GM08714 (cell line): ENCODE measurements at regions not wholly inside any gene's neighbourhood (a gene's known extent, or its start where the extent isn't known, plus 50 kb on each side); places are given as distances from the start of the nearest gene placed in this dataset.

Experiments
- H3K4me3 ChIP-seq: fragments of 200-500 bp; sonication (Bioruptor generic); 2 replicates; pipeline ENCODE4 v1.5.1; 2014; ENCODE audit warnings: mild to moderate bottlenecking, low read length, inconsistent platforms
- ZNF274 ChIP-seq: IDR thresholded peaks from 2 replicates; pipeline ENCODE4 v1.6.1; 2012; ENCODE audit warnings: mild to moderate bottlenecking, low read depth, low read length

DNA sequence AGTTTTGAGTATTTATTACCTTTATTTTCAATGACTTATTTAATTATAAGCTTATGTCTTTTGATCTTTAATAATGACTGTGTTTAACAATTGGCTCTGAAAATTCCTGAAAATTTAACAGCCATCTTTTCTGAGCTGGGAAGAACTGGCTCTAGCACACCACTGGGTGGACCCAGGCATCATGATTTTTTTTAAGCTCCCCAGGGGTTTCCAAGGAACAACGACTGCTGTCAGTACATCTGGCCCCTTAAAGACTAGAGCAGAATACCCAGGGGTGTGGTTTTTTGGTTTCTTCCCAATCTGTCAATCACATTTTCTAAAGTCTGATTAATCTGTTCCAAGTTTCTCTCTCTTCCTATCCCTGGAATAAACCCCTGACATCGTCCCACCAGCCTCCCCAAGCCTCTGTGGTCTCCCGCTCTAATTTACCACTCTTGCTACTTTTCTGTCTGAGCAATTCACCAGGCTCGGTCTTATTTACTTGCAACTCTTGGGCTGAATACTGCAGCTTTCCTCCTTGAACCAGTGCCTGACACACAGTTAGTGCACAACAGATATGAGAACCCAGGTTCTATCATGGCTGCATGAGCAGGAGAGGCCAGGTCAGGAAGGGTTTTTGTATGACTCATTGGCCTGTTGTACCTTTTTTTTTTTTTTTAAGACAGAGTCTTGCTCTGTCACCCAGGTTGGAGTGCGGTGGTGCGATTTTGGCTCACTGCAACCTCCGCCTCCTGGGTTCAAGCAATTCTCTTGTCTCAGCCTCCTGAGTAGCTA is 321.9 kb downstream of the ZSWIM6 start:
- TF ChIP-seq ZNF274: no peak
- H3K4me3 ChIP-seq: no peak overlapping the region

DNA sequence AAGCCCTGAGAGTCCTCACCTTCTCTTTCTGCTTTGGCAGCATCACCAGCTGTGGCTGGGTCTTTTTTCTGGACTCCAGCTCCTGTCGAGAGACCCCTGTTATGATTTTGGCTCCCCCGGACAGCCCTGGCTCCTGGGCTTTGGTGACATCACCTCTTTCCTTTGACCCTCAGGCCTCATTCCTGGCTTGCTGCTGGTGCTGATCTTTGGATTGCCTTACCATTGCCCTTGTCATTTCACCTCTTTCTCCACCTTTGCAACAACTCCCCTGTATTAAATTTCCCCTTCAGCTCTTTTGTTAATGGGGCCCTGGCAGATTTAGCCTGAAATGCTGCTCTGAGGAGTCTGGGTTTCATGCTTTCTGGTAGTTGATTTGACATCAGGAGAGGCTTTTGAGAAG is 322.8 kb downstream of the ZSWIM6 start:
- no peak overlapping the region for H3K4me3 ChIP-seq
- no peak for TF ChIP-seq ZNF274

DNA sequence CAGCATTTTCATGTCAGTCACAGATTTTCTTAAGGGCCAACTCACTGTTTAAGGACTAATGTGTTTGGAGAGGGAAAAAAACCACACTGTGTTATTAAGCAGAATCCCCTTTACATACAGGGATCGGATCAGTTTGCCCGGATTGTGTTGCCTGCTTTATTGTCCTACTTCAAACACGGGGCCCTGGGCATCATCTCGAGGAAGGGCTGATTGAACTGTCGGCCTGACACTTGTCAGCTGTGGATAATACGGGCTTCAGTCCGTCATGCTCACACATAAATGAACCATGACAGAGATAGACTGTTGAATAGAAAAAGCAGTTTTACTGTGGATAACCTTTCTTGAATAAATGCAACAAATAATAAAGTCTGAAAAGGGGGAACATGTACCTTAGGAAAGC is 325.0 kb downstream of the ZSWIM6 start:
- no peak for TF ChIP-seq ZNF274
- H3K4me3 ChIP-seq: no peak overlapping the region

DNA sequence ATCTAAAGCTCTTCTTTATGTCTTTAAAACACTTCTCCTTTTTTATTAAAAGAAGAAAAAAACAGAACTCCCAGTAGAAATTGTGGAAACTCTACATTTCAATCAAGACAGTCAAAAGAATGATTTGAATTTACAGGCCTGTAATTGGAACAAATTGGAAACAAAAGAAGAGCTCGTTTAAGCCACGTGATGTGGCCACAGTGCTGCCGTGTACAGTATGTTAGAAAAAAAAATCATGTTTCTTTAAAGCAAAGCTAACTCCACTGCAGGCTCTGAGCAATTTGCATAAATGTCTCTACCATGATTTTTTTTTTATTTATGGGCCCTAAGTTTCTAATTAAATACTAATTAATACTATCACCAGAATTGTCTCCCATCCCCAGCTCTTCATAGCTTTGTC is 325.6 kb downstream of the ZSWIM6 start:
- no peak overlapping the region for H3K4me3 ChIP-seq
- no peak for TF ChIP-seq ZNF274

DNA sequence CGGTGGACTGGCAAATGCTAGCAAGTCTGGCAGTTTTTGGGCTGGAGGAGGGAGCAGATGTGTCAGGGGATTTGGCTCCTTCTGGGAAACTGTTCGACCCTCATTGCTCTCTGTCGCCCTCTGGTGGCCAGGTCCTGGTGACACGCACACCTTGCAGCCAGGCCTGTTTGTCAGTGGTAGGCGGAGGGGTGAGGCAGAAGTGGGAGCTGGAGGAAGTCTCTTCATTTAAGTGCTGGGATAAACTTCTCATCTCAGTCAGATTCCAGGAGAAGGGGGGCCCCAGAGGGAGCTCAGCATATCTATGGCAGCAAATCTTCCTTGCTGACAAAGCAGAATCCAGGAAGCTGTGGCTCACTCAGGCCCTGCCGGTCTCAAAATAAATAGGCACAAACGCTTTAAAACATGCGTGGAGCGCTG is 326.5 kb downstream of the ZSWIM6 start:
- TF ChIP-seq ZNF274: no peak
- no peak overlapping the region for H3K4me3 ChIP-seq

DNA sequence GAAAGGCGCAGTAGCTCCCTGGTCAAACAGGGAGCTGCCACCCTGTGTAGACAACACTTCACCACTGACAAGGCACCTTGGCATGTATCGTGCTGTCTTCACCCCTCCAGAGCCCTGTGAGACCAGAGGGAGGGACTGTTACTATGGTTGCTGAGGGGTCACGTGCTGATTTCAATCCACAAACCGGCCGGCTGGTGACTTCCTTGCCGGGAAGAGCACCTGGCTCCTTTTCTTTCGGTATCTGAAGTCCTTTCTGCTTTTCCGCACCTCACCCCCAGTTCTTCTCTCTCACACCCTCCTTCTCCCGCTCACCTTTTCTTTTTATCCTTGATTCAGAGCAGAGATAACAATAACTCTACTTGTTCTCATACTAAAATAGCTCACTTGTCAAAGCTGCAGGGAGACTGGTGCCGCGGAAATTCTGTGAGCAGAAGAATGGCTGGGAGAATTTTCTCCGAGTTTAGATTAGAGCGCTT is 327.2 kb downstream of the ZSWIM6 start:
- H3K4me3 ChIP-seq: no peak overlapping the region
- TF ChIP-seq ZNF274: no peak

DNA sequence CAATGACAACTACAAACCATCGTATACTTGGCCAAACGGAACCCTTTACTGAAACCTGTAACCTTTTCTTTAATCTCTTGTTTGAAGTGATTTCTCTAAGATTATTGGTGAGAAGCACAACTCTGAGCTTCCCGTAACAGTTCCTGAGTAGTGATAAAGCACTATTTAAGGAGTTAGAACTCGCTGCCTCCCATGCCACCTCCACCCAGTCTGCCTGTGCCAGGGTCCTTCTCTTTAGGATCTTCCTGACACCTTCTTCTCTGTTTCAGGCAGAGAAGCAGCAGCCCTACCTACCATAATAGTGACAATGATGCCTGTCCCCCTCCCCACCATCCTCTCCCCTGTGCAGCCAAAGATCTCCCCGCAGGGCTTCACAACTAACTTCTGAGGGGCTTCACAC is 330.6 kb downstream of the ZSWIM6 start:
- TF ChIP-seq ZNF274: no peak

DNA sequence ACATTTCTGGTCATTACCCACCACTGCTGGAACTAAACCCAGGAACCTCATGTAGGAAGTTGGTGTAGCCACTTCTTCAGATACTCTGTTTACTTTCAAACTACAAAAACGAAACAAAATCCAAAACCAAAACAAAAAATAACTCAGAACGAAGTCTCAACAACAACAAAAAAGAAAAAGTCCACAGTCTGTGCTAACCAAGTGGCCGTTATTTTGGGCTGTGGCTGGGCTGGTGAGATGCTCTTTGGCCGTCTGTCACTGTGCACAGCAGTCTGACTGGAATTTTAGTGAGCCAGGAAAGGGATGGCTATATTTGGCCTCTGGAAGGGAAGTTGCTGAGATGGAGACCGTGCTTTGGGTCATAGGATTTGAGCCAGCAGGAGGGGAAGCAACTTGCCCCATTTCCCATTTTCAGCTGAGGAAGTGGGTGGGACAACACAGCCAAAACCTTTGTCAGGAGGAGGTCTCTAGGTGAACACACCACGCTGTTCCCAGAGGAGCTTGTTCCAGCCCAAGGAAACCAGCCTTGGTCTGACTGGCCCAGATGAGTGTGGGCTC is 334.1 kb downstream of the ZSWIM6 start:
- no peak overlapping the region for H3K4me3 ChIP-seq

More for the DNA sequence above, 330.6 kb downstream of the ZSWIM6 start:
- no peak overlapping the region for H3K4me3 ChIP-seq

DNA sequence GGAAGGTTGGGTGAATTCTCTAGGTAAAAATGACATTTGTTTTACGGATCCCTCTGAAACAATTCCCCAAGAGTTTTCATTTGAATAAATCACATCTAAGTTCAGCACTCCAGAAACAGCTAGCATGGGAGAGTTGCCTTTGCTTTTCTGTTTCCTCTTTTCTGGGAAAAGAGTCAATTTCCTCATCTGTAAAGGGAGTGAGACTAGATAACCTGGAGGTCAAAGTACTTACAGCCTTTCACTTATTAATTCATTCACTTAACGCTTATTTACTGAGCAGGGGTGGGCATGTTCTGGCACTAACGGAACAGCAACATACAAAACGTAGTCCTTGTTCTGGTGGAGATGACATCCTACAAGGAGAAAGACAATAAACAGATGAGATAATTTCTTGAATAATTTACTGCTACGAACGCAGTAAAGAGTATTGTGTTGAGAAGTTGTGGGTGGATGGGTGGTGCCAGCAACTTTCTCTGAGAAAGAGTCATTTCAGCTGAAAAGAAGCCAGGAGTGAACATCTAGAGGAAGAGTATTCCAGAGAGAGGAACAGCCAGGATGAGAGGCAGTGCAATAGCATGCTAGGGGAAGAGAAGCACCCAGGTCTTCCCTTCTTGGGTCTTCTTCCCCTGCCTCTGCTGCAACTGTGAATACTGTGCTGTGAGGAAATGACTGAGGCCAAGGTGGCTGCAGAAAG is 335.6 kb downstream of the ZSWIM6 start:
- H3K4me3 ChIP-seq: no peak overlapping the region
- TF ChIP-seq ZNF274: no peak

More for the DNA sequence above, 334.1 kb downstream of the ZSWIM6 start:
- TF ChIP-seq ZNF274: no peak

DNA sequence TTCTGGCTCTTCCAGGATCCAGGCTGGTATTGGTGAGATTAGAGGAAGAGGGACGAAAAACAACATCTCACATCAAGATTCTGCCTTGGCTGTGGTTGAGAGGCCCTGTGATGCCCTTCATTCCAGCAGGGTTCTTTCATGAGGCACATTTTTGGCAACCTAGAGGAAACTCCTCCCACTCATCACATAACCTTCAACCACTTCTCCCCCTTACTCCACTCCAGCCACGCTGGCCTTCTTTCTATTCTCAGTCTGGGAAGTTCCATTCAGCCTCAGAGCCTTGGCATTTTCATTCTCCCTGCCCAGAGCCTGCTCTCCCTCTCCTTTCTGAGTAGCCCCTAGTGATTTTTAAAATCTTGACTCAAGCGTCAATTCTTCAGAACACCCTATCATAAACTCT is 337.5 kb downstream of the ZSWIM6 start:
- no peak for TF ChIP-seq ZNF274
- no peak overlapping the region for H3K4me3 ChIP-seq

DNA sequence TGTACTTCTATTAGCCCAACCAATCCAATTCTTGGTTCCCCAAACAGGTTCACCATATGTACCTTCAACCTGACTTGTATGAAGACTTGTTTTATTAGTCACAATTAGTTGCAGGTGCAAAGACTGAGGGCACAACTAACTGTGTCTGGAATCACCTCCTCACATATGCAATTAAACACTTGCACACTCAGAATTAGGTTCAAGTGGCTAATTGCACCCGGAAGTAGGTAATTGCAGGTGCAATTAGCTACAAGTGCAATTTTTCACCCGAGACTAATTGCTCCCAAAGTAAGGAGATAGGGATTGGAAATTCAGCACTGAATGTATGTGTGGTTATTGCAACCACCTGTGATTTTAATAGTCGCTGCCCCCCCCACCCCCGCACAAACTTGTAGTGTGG is 338.9 kb downstream of the ZSWIM6 start:
- H3K4me3 ChIP-seq: no peak overlapping the region
- TF ChIP-seq ZNF274: no peak

DNA sequence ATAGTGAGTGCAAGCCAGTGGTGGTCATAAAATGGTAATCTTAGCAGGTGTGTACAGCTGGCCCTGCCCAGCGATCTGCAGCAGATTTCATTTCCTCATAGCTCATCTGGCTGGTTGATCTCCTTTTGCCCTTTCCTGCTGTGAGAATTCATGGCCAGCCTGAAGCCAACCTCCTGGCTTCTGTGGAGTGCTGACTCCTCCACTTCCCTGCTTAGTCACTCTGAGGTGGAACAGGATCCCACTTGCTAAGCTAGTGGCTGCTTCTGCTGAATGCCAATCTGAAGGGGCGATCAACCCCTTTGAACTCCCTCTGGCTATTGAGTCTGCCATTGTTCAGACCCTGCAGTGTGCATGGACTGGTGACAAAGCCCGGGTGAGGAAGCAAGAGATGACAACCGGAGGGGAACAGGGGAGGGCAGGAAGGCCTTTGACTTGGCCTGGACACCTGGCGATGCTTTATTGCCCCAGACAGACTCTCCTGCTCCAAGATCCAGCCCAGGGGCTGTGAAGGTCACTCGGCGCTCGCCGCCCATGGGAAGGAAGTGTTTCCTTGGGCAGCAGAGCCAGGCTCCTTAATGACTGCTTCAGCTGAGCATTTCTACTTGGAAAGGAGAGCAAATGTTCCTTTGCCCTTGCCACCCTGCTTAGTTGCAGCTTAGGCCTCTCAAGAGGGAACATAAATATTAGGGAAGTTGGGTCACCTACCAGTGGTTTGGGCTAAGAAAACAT is 341.1 kb downstream of the ZSWIM6 start:
- no peak overlapping the region for H3K4me3 ChIP-seq
- TF ChIP-seq ZNF274: no peak

DNA sequence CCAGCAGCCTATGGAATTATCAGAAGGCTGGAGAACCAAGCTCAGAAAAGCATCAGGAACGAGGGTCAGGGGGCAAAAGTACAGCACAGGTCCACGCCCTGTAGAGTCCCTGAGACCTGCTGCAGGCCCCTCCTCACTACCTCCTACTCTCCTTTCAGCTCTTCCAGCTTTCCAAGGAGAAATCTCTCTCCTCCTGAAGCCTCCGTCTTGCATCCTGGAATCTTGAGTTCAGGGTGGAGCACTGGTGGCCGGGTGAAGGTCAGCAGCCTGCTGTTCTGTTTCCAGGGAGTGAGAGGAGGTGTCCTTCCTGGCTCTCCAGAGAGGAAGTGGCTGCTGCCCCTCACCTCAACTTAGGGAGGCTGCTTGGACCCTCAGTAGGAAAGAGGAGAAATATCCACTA is 342.3 kb downstream of the ZSWIM6 start:
- no peak overlapping the region for H3K4me3 ChIP-seq
- TF ChIP-seq ZNF274: no peak

DNA sequence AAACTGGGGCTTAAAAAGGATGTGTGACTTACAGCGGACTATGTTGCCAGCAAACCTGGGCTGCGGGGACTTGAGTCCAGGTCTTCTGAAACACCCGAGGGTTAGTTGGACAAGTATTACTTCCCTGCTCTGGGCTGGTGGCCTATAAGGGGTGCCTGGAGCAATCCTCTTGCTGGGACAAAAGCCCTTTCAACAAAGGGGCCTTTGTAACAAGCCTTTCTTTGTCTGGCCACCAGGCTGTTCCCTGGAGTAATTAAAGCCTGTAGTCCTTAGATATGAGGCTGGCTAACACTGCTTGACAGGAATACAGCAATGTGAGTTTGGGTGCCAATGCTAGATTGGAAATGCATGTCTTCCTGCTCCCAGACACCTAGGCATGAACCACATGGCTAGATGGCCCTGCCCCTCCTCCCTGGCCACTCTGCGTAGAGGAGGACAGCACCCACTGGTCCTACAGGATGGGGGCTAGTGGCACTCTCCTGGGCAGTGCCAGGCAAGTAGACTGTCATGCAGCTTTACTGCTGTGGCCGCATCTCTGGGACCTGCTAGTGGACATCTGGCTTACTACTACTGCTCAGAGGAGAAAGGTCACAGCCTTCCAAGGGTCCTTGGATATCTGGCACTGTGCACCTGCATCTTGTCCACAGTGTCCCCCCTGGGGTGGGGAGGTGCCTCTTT is 343.1 kb downstream of the ZSWIM6 start:
- no peak for TF ChIP-seq ZNF274
- no peak overlapping the region for H3K4me3 ChIP-seq

DNA sequence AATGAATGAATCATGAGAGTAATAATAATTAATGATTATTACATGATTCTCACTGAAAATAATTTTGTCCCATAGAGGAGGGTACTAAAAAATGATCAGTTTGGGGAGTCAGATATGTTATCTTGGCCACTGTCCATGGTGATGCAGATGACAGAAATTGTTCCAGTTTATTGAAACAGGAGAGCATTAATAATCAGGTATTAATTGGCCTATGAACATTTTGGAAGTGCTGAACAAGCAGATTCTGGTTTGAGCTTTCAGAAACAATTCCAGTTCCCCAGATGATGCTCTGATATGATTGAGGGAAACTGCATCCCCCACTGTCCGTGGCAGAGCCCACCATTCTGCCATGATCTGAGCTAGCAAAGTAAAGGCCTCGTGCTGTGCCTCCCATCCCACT is 345.2 kb downstream of the ZSWIM6 start:
- no peak for TF ChIP-seq ZNF274
- H3K4me3 ChIP-seq: no peak overlapping the region
